ENCODE measurements at regions not wholly inside any gene's neighbourhood (a gene's known extent, or its start where the extent isn't known, plus 50 kb on each side); places are given as distances from the start of the nearest gene placed in this dataset.
A peak's percentile ranks its signal among the peaks of the same experiment; 100 is the strongest.
"Not testable (repeated sequence)": the region's sequence is repeated elsewhere in the genome, so short reads cannot be mapped to it uniquely, and the experiment has no call there.

DNA sequence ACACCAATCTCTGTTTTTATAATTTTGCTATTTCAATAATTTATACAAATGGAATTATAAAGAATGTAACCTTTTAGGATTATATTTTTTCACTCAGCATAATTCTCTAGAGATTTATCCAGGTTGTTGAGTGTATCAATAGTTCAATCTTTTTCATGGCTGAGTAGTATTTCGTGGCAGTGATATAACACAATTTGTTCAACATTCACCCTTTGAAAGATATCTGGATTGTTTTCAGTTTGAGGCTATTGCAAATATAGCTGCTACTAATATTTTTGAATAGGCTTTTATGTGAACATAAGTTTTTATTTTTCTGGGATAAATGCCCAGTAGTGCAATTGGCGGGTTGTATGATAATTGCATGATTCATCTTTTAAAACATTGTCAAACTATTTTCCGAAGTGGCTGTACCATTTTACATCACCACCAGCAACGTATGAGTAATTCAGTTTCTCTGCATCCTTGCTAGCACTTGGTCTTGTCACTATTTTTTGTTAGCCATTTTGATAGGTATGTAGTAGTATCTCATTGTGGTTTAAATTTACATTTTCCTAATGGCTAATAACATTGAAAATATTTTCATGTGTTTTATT is 55.6 kb upstream of the ABCD3 start:
- DNase-seq (ENCODE audit: low spot score) = no peak

DNA sequence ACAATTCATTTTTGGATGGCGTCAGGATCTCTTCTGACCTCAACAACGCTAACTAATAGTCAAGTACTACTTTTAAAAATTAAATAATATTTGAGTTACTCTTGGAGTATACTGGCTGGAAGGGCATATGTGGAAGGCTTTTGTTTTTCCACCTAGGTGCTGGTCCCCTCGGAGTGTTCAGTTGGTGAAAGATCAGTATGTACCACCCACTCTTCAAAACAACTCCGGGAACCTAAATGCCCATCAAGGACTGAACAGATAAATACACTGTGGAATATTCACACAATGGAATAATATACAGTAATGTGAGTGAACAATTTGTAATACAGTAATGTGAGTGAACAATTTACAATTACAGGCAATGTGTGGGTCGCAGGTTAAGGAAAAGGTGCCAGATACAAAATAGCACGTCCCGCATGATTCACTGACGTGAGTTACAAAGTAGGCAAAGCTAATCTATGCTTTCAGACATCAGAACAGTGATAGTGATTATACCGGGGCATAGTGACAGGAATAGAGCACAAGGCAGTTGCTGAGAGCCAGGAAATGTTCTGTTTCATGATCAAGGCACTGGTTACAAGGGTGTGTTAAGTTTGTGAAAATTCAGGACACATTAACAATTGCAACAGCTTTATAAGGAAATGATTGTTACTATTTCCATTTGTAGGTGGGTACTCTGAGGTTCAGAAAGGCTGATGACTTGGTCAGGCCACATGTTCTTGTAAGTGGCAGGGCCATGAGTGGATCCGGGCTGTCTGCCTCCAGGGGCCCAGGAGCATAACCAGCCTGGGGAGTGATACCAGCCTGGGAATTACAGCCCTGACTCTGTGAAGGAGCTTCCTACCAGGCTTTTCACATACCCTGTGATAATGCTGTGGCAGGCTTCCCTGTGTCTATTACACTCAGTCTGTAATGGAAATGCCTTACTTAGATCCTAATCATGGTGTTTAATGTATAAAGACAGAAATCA is 59.3 kb upstream of the ABCD3 start:
- DNase-seq (ENCODE audit: low spot score) = no peak

DNA sequence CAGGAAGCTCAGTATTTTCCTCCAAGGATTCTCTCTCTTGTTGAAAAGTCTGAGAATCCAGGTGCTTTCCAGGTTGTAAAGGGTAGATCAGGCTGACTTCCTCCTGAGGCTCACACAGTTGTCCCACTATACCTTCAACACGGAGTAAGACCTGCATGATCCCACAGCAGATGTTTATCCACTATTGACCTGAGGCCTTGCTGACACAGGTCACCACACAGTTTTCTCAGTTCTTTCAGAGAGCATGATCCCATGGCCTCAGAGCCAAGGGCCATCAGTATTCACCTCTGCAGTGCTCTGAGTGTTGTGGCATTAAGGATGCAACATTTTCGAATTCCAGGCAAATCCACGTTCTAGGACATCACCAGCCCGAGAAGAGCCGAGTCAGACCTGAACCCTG is 60.5 kb upstream of the ABCD3 start:
- DNase-seq (ENCODE audit: low spot score) = no peak

DNA sequence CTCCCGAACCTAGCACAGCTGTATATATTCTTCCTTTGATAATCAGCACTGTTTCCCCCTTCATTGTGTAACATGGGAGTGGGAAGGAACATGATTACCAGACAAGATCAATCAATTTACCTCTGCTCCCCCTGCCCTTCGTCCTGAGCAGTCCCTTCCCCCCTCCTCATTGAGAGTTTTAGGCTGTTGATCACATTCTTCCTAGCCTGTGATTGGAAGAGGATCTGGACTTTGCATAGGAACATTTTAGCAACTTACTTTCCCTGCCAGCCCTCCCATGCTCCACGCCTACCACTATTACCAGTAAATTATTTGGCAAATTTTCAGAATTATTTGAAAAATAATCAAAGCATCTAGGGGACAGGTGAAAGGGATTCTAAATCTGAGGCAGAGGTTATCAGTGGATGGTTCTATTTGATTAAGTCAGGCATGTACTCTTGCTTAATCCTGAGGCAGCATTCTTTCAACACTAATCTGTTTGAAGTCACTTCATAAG is 62.7 kb upstream of the ABCD3 start:
- DNase-seq (ENCODE audit: low spot score) = no peak

DNA sequence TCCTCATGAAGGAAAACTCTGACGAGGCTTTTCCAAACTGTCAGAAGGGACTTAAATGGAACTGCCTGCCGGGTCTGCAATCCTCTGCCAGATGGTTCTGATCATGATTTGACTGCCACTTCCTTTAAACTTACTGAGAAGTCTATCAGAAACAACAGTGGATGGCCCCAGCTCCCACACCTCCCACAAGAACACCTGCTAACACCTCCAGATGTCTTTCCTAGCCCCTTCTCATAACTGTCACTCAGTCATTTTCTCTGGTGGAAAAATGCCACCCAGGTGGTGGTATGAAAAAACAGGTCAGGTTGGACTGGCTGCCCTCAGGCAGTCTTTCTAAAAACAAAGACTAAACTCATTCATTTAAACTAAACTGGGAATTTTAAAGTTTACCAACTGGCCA is 66.7 kb upstream of the ABCD3 start:
- DNase-seq (ENCODE audit: low spot score) = no peak

DNA sequence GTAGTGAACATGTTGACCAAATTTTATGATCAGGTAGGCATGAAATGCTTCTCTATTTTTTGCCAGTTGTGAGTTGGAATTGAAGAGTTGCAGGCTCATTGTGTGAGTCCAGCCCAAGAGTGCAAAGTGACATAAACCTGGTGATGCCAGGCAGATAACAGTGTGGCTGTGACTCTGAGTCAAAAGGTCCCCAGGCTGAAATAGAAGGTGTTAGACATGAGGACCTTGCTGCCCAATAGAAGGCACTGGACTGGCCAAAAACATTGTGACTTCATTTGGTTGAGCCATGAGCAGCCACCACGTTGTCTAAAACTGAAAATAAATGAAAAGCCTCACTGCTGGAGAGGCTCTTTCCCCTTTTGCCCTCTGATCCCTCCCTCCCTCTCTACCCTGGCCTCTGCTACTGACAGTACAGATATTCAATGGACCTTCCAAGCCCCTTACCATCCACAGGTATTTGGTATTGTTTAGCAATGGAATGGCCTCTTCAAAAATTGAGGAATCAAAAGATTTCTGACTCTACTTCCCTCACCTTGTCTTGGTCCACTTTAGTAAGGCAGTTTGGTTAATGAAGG is 67.8 kb upstream of the ABCD3 start:
- DNase-seq (ENCODE audit: low spot score) = no peak

DNA sequence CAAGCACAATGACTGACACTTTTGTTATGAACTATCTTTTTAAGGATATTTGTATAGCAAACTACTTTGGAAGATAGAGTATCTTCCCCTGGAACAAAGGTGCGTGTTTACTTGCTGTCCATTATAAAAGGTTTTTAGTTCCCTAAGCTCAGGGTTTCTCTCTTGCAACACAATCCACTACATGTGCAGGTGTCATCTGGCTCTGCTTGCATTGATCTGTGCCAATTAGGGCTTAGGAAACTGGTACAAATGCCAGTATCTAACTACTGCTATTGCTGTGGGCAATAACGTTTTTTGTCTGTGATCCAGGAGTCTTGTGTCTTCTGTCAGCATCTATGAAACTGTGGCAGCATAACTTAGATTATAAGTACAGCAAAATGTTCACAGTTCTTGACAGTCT is 68.3 kb upstream of the ABCD3 start:
- DNase-seq (ENCODE audit: low spot score) = no peak

DNA sequence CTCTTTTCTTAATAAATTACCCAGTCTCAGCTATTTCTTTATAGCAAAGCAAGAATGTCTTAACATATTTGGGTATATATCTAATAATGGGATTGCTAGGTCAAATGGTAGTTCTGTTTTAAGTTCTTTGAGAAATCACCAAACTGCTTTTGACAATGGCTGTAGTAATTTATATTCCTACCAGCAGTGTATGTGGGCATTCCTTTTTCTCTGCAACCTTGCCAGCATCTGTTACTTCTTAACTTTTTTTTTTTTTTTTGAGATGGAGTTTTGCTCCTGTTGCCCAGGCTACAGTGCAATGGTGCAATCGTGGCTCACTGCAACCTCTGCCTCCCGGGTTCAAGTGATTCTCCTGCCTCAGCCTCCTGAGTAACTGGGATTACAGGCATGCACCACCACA is 69.8 kb upstream of the ABCD3 start:
- DNase-seq (ENCODE audit: low spot score) = not testable (repeated sequence)

DNA sequence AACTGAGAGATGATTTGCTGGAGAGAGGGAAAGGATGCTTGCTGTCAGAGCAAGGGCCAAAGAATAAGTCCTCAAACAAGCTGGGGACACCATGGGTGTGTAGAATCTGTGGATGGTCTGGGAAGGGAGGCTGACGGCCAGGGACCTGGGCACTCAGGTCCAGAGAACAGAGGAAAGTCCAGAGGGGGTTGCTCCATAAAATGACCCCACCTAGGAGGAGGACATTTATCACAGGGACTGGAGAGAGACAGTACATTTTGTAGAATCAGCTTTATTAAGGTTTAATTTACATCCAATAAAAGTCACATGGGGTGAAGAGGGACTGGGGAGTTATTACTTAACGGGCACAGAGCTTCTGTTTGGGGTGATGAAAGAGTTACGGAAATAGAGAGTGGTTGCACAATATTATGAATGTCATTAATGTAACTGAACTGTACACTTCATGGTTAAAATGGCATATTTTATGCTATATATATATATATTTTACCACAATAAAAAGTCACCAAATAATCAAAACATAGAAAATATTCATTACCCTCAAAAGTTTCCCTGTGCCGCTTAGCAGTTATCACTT is 73.0 kb upstream of the ABCD3 start:
- DNase-seq (ENCODE audit: low spot score) = no peak

DNA sequence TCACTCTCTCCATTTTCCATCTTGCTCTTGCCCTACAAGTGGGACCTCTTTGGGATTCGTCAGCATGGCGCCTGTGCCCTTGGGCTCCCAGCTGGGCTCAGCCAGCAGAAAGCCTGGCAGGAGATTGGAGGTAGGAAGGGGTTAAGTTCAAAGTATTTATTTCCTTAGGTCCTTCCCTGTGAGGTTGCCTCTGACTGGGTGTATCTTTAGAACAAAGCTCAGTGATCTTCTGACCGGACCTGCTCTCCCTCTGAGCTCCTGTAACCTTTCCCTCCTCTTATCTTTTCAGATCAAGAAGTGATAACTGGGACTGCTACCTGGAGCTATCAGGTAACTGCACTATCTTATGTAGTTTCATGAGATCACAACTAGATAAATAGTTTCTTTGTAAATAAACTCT is 75.8 kb upstream of the ABCD3 start:
- no peak for DNase-seq (ENCODE audit: low spot score)

DNA sequence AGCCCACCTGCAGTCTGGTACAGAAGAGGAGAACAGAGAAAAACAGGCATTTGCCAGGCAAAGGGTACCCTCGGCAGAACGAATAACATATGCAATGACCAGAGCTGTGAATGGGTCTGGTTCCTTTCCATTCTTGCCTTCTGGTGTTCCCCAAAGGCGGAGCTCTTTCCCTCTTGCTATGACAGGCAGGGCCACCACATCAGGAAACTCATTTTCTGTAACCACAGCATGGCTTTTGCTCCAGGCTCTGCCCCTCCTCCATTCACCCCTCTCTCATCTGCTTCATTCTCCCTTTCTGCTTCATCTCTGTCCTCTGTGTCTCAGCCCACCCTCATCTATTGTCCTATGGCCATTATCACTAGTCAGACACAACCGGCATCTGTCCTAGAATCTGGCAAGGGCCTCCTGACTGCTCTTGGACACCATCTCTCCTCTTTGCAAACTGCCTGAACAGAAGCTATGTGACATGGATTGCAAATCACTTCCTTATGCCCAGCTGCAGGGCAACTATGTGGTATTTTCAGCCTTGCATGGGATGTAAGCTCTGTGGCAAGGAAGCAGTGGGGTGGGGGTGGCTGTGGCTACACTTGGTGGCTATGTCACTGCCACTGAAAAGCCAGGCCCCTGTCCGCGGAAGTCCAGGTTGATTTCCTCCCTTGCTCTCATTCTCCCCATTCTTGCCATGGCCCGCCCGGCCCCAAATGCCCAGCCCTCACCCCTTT is 78.8 kb upstream of the ABCD3 start:
- peak; percentile 50 for DNase-seq (ENCODE audit: low spot score)

DNA sequence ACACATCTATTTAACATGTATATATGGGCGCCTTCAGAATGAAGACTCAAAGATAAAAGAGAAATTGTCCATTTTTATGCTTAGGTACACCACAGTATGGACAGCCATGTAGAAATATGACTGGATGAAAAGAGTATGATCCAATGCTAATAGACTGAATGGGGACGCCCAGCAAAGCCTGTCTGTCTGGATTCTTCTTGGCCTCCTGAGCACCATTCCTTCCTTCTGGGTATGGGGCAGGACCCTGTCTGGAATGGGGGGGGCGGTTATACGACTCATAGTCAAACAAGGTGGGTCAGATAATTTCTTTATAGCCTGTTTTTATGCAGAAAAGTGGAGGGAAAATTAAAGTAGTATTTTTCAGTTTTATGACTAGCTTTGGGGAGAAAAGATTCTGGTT is 81.2 kb upstream of the ABCD3 start:
- DNase-seq (ENCODE audit: low spot score) = no peak

DNA sequence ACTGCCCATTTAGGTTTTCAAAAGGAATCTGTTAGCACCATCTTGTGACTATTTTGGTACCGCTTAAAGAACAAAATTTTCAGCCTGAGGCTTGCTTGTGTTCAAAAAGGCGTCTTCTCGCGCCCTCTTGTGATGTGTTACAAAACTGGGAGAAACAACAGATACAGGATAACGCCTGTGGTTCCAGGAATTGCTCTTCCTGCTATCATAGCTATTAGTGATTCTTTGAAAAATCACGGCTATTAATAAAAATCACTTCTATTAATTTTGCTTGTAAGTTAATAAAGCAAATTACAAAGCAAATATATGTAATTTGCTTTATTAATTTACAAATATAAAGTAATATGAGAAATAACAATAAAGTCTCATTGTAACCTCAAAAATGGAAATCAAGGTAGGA is 82.2 kb upstream of the ABCD3 start:
- DNase-seq (ENCODE audit: low spot score) = peak; percentile 85

DNA sequence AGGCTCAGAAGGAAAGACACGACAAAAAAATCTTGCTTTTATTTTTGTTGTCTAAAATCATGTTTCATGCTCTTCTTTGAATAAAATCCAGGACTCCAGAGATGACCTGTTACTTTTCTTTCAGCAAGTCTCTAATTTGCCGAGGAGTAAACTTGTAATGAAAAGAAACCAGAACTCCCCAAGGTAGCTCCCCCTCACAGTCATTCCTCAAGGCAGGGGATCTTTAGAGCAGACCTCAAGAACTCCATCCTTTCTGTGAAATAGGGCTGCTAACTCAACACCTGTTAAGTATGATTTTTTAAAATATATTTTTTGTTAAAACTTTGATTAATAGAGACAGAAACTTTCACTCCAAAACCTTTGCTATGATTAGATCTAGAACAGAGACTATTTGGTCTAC is 82.7 kb upstream of the ABCD3 start:
- DNase-seq (ENCODE audit: low spot score) = no peak

DNA sequence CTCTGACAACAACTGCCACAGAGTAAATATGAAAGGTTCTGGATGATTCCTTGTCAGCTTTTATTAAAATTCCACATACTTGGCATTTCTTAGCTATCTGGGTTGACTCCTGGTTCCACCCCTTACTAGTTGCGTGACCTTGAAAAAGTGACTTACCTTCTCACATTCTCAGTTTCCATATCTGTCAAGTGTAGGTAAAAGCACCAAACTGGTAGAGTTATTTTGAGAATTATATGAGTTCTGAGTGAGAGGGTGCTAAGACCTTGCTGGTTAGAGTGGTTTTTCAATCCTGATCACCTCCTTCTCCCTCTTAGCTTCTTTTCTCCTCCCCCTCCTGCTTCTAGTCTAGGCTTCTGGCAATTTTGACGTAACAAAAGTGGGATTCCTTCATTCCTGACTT is 83.4 kb upstream of the ABCD3 start:
- DNase-seq (ENCODE audit: low spot score) = no peak

DNA sequence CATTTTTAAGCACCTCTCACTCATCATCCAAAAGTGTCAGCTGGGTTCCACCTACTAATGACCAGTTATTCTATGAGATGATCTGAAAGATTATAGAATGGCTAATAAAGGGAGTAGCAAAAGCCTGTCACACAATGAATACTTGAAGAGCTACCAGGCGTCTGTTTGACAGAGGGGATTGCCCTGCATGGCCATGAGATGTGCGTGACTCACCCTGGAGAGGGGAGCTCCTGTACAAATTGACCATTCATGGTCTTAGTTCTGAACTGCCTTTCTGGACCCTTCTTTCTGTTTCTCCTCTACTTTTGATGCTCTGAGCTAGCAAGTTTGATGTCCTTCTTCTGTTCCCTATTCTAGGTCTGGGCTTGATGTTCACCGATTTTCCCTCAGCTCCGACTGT is 85.2 kb upstream of the ABCD3 start:
- DNase-seq (ENCODE audit: low spot score) = no peak

DNA sequence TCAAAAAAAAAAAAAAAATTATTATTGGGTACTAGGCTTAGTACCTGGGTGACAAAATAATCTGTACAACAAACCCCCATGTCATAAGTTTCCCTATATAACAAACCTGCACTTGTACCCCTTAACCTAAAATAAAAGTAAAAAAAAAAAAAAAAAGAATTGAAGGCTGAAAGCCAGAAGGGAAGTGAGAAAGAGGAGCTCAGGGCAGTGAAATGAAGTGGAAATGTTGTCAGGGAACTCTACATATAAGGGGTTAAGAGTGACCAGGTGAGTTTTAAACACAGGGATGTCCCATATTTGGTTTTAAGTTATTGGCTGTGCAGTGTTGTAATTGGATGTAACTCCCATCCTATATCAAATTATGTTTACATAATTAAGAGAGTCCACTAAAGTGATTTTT is 85.7 kb upstream of the ABCD3 start:
- DNase-seq (ENCODE audit: low spot score) = no peak

DNA sequence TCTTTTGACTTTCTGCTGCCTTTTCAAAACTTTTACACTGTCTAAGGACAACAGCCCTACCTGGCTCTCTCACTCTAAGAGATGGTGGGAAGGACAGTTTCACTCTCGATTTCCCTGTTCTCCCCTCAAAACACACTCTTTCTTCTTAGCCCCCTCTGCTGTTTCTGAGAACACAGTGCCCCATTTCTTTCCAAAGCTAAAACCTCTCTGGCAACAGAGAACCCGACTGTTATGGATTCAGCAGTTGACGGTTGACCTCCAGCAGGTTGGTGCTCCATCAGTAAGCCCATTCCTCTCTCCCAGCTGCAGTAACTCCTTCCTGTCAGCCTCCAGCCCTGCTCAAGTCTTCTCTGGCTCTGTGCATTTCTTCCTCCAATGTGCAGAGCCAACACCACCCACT is 88.2 kb upstream of the ABCD3 start:
- no peak for DNase-seq (ENCODE audit: low spot score)

DNA sequence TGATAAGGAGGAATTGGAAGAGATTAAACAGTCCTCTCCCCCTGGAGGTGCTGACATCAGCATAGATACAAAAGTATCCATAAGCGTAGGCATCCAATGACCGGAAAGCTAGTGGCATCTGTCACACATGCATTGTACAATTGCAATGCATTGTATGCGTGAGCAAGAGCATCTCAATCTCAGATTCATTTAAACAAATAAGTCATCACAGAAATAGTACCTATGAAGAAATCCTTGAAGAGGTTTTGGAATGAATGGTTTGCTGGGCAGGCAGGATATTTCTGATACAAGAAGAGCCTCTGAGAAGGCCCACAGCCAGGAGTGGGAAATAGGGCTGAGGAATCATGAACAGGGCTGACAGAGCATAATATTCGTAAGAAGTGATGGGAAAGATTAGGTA is 88.9 kb upstream of the ABCD3 start:
- no peak for DNase-seq (ENCODE audit: low spot score)

DNA sequence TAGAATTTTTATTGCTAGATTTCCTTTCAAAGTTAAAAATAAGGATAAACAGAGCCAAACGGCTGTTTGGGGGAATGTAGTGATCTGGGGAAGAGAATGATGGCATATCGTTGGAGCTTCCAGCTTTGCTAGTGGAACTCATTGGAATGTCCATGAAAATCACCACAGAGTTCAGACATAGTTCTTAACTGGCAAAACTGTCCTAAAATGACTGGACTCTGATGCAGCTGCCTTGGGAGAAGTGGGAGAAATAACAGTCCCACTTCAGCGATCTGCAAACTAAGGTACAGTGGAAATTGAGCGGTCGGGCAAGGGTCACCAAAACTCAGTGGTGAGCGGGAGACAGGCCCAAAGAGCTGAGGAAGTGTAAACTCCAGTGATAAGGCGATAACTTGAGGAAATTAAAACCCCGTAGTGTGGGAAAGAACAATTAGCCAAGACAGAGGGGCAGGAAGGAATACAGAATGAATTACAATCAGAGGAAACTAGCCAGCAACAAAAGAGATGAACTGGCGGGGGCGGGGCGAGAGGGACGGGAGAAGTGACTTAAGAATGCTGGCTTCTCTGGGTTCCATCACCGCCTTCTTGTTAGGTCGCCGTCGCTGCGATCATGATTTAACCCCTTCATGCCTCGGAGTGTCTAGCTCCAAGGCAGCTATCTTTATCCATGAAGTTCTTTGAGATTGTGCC is 89.8 kb upstream of the ARHGAP29 start:
- no peak for DNase-seq (ENCODE audit: low spot score)

DNA sequence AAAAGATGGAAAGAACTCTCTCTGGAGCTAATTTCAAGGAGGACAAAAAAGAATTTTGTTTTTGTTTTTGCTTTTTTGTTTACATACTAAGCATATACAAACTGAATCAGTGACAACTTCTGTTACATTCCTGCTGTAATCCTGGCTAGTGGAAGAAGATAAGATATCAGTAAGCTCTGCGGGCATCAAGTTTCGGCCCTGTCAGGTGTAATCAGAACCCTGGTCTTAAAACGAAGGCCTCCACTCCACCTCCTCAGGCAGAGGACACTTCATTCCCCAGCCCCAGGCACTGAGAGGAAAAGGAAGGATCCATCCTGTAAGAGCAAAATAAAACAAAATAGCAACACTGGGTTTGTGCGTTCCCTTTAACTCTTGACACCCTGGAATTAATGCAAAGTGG is 88.9 kb upstream of the ARHGAP29 start:
- no peak for DNase-seq (ENCODE audit: low spot score)
